GM12865 (cell line): ENCODE measurements at regions not wholly inside any gene's neighbourhood (a gene's known extent, or its start where the extent isn't known, plus 50 kb on each side); places are given as distances from the start of the nearest gene placed in this dataset.
"Not testable (repeated sequence)": the region's sequence is repeated elsewhere in the genome, so short reads cannot be mapped to it uniquely, and the experiment has no call there.

ENCODE experiments used
- DNase-seq: peaks from one replicate; pipeline ENCODE4 v3.0.0; 2010; ENCODE audit warnings: low read depth
- H3K4me3 ChIP-seq: 2 replicates; pipeline ENCODE4 v1.5.1; 2011; ENCODE audit warnings: mild to moderate bottlenecking, low read depth, low read length, control low read depth

DNA sequence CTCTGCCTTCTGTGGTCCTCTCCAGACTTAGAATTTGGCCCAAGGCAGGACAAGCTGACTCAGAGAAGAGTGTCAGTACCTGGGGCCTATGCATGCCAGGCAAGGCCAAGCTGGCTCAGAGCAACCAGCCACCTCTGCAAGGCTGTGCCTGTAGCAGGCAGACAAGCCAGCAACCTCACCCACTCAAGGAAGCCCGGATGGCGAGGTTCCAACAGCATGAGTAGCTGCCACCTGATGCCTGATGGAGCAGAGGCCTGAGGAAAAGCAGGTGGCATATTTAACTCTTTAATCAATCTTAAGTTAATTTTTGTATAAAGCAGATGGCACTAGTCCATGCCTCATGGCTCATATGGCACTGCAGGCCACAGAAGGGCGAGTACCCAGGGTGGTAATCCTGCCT lies 3595.8 kb upstream of the OR11H1 start:
- not testable (repeated sequence) for H3K4me3 ChIP-seq, DNase-seq

DNA sequence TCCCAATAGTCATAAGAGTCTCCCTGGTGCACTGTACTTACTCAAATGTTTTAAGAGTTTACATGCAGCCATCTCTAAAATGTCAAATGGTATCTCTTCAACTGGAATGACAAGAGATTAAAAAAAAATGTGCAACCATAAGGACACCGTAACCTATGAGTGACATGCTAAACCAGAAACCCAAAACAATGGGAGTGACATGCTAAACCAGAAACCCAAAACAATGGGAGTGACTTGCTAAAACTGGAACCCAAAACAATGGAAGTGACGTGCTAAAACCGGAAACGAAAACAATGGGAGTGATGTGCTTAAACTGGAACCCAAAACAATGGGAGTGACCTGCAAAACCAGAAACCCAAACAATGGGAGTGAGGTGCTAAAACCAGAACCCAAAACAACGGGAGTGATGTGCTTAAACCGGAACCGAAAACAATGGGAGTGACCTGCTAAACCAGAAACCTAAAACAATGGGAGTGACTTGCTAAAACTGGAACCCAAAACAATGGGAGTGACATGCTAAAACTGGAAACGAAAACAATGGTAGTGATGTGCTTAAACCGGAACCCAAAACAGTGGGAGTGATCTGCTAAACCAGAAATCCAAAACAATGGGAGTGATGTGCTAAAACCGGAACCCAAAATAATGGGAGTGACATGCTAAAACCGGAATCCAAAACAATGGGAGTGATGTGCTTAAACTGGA lies 3559.9 kb upstream of the OR11H1 start:
- not testable (repeated sequence) for H3K4me3 ChIP-seq, DNase-seq

DNA sequence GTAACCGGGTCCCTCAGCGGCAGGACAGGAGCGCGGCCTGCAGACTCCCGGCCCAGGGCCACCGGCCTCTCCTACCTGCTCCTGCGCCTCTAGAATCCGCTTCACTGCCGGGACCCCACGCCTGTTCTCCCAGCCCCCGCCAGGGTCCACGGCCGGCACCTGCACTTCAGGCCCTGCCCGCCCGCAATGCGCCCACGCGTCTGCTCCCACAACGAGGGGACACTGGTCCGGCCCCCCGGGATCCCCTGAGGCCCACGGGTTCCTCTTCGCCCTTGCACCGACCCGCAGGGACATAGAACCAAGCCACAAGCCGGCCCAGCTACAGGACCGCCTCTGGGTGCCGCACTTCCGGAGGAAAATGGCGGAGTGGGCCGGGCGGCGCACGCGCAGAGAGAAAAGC lies 3554.1 kb upstream of the OR11H1 start:
- peak overlapping the region; percentile 31; the same call in 1 of the 2 replicates for H3K4me3 ChIP-seq
- peak; percentile 0 for DNase-seq
